Right renal cortex interstitium (tissue), 3 donors: ENCODE measurements at regions not wholly inside any gene's neighbourhood (a gene's known extent, or its start where the extent isn't known, plus 50 kb on each side); places are given as distances from the start of the nearest gene placed in this dataset.

ENCODE experiments used
- DNase-seq, 3 donors: peaks; one replicate each; pipeline ENCODE4 v3.0.0-alpha.2; 2013; ENCODE audit warnings: low read depth in 3 of 3, low spot score in 2 of 3

- no peak for DNase-seq
These were observed 277.5 kb upstream of the ADAMTS5 start for GRCh38 chr21:27244352-27244751.

- no peak for DNase-seq
These were observed 274.0 kb upstream of the ADAMTS5 start for GRCh38 chr21:27240839-27241238.

GRCh38 chr21:27233514-27234115 lies 266.7 kb upstream of the ADAMTS5 start:
- DNase-seq, result no peak

- no peak for DNase-seq
These were observed 259.1 kb upstream of the ADAMTS5 start for GRCh38 chr21:27225940-27226339.

GRCh38 chr21:27225151-27225550 lies 258.3 kb upstream of the ADAMTS5 start:
- no peak for DNase-seq

- DNase-seq, result no peak
These were observed 257.3 kb upstream of the ADAMTS5 start for GRCh38 chr21:27224169-27224568.

- peak in 1 of 3 donors; percentile 23 for DNase-seq
These were observed 254.2 kb upstream of the ADAMTS5 start for GRCh38 chr21:27221077-27221476.

GRCh38 chr21:27220416-27220815 lies 253.5 kb upstream of the ADAMTS5 start:
- no peak for DNase-seq

GRCh38 chr21:27219068-27219467 lies 252.2 kb upstream of the ADAMTS5 start:
- no peak for DNase-seq

GRCh38 chr21:27213303-27213702 lies 246.4 kb upstream of the ADAMTS5 start:
- no peak for DNase-seq

- DNase-seq, result no peak
These were observed 245.6 kb upstream of the ADAMTS5 start for GRCh38 chr21:27212441-27212840.

GRCh38 chr21:27209546-27209945 lies 242.7 kb upstream of the ADAMTS5 start:
- DNase-seq, result no peak

- DNase-seq, result no peak
These were observed 239.6 kb upstream of the ADAMTS5 start for GRCh38 chr21:27206368-27206982.

- DNase-seq, result no peak
These were observed 235.4 kb upstream of the ADAMTS5 start for GRCh38 chr21:27202301-27202700.

- no peak for DNase-seq
These were observed 234.3 kb upstream of the ADAMTS5 start for GRCh38 chr21:27201197-27201596.

- DNase-seq, result no peak
These were observed 229.8 kb upstream of the ADAMTS5 start for GRCh38 chr21:27196651-27197050.

- DNase-seq, result no peak
These were observed 225.5 kb upstream of the ADAMTS5 start for GRCh38 chr21:27192281-27192949.

GRCh38 chr21:27190601-27191000 lies 223.7 kb upstream of the ADAMTS5 start:
- DNase-seq, result peak; percentile 12 to 39 (median 36)

GRCh38 chr21:27189870-27190269 lies 223.0 kb upstream of the ADAMTS5 start:
- DNase-seq, result no peak

GRCh38 chr21:27173053-27173452 lies 206.2 kb upstream of the ADAMTS5 start:
- DNase-seq, result no peak

- no peak for DNase-seq
These were observed 204.8 kb upstream of the ADAMTS5 start for GRCh38 chr21:27171707-27172106.

- DNase-seq, result no peak
These were observed 201.2 kb upstream of the ADAMTS5 start for GRCh38 chr21:27168084-27168483.
